Liver (tissue), 3 donors: ENCODE measurements at regions not wholly inside any gene's neighbourhood (a gene's known extent, or its start where the extent isn't known, plus 50 kb on each side); places are given as distances from the start of the nearest gene placed in this dataset.

ENCODE experiments used
- CTCF ChIP-seq: fragments of 150-350 bp; IDR thresholded peaks from 2 replicates; pipeline ENCODE4 v1.5.1; 2017; ENCODE audit warnings: improper control_type of control experiment, low read depth, low read length; ENCODE audit not compliant: missing input control
- FOXA1 ChIP-seq: IDR thresholded peaks from 2 replicates; pipeline ENCODE4 v1.6.1; 2016; ENCODE audit warnings: antibody characterized with exemption
- FOXA2 ChIP-seq: IDR thresholded peaks from 2 replicates; pipeline ENCODE4 v1.6.1; 2016; ENCODE audit warnings: antibody characterized with exemption
- GABPA ChIP-seq, 2 donors: IDR thresholded peaks in 1 of 2; conservative IDR thresholded peaks in 1 of 2; 2 replicates each; pipeline ENCODE4 v1.6.1; 2016; ENCODE audit warnings: antibody characterized with exemption in 2 of 2, mild to moderate bottlenecking in 1 of 2, moderate library complexity in 1 of 2
- REST ChIP-seq: IDR thresholded peaks from 2 replicates; pipeline ENCODE4 v1.6.1; 2016; ENCODE audit warnings: antibody characterized with exemption, mild to moderate bottlenecking
- SP1 ChIP-seq: IDR thresholded peaks from 2 replicates; pipeline ENCODE4 v1.6.1; 2018; ENCODE audit warnings: antibody characterized with exemption, mild to moderate bottlenecking
- TF ChIP-seq, protein P1 (sequence below): IDR thresholded peaks from 2 replicates; pipeline ENCODE4 v1.6.1; 2016; ENCODE audit warnings: antibody characterized with exemption
- donor health status: healthy.
- donor health status: healthy.

DNA sequence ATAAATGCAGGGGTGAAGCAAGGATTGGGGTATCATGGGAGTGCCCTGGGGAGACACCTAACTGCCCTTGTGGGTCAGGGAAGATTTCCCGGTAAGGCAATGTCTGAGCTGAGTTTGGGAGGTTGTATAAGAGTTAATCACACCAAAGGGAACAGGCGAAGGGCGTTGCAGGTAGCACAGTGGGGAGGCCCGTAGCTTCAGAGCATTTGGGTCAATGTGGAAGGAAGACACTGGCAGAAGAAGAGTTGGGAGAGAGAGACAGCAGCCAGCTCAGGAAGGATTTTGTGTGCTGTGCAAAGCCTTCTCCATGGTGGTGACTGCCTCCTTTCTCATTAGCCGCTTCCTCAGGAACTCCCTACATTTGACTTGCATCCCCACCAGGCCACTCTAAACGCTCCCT lies 80.8 kb upstream of the LEP start:
- TF ChIP-seq CTCF (no peak), SP1 (no peak), REST (no peak), FOXA1 (no peak), FOXA2 (no peak), GABPA (IDR thresholded peaks at IDR 0.05 in 1 of 2, conservative IDR thresholded peaks at IDR 0.05 in 1 of 2) (no peak)
- TF ChIP-seq, protein P1, sequence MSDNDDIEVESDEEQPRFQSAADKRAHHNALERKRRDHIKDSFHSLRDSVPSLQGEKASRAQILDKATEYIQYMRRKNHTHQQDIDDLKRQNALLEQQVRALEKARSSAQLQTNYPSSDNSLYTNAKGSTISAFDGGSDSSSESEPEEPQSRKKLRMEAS = no peak
